ENCODE measurements at regions not wholly inside any gene's neighbourhood (a gene's known extent, or its start where the extent isn't known, plus 50 kb on each side); places are given as distances from the start of the nearest gene placed in this dataset.

DNA sequence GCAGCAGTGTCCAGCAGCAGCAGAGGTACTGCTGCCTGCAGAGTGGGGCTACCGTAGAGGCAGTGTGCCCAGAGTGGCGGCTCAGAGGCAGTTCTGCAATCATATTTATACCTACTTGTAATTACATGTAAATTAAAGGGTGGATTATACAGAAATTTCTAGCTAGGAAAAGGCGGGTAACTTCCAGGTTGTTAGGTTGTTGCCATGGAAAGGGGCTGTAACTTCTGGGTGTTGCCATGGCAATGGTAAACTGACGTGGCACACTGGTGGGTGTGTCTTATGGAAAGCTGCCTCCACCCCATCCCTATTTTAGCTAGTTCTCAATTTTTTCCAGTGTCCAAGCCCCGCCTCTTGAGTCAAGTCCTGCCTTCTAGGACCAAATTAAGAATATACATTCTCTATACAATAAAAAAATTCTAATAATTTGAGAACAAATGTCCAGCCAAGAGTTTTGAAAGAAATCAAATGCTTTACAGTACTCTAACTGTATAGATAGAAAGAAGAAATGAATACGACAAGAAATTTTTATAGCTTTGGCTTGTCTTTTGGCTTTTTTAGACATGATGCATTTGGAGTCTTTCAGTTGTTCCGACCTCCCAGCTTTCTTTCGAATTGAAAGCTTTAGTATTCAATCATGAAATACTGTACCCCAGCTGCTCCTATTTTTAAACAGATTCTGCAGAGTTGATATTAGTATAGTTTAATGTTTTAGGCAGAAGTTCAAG lies 816.6 kb downstream of the DIAPH3 start:
- no peak overlapping the region for H3K4me3 ChIP-seq (replicated peaks; ENCODE audit: insufficient read depth, low read length)
- DNase-seq (ENCODE audit: low read depth in 1 of 2, low spot score in 1 of 2), result no peak
- TF ChIP-seq REST (IDR thresholded peaks at IDR 0.05; ENCODE audit: insufficient replicate concordance, low read depth) (no peak), POLR2AphosphoS5 (IDR thresholded peaks at IDR 0.05; ENCODE audit: low read depth) (no peak), GABPA (IDR thresholded peaks at IDR 0.05; ENCODE audit: low read depth) (no peak), SPI1 (IDR thresholded peaks at IDR 0.05; ENCODE audit: borderline replicate concordance, low read depth) (no peak), CTCF (IDR thresholded peaks at IDR 0.05; ENCODE audit: insufficient read depth, low read length) (no peak)

DNA sequence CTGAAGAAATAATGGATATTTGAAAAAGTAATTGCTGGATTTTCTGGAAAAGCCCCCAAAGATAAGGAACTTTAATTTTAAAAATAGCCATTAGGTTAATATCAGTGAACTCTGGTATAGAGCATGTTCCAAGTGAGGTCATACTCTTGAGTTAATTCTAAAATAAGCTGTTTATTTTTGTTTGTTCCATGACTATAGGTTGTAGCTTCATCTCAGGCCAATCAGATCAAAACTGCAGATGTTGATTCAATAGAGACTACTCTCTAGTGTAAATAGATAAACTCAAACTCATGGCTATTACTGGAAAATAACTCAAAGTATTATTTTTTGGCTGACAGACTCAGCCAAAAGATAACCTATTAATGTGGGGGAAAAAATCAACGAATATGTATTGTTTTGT lies 815.1 kb downstream of the DIAPH3 start:
- TF ChIP-seq REST (IDR thresholded peaks at IDR 0.05; ENCODE audit: insufficient replicate concordance, low read depth) (no peak), CTCF (IDR thresholded peaks at IDR 0.05; ENCODE audit: insufficient read depth, low read length) (no peak), POLR2AphosphoS5 (IDR thresholded peaks at IDR 0.05; ENCODE audit: low read depth) (no peak), GABPA (IDR thresholded peaks at IDR 0.05; ENCODE audit: low read depth) (no peak), SPI1 (IDR thresholded peaks at IDR 0.05; ENCODE audit: borderline replicate concordance, low read depth) (no peak)
- no peak overlapping the region for H3K4me3 ChIP-seq (replicated peaks; ENCODE audit: insufficient read depth, low read length)
- DNase-seq (ENCODE audit: low read depth in 1 of 2, low spot score in 1 of 2), result no peak
- no peak overlapping the region for H3K27ac ChIP-seq (replicated peaks)
- no peaks in the 10 kb centered on the region for H3K27me3 ChIP-seq (ENCODE audit: insufficient read depth, poor library complexity, severe bottlenecking)

More for the DNA sequence above, 816.6 kb downstream of the DIAPH3 start:
- Histone ChIP-seq H3K27me3 (ENCODE audit: insufficient read depth, poor library complexity, severe bottlenecking) (no peaks in the 10 kb centered on the region), H3K27ac (replicated peaks) (no peak overlapping the region)

GRCh38 chr13:59352600-59352999 lies 811.1 kb downstream of the DIAPH3 start:
- TF ChIP-seq POLR2AphosphoS5 (IDR thresholded peaks at IDR 0.05; ENCODE audit: low read depth), result no peak
- no peaks in the 10 kb centered on the region for H3K27me3 ChIP-seq (ENCODE audit: insufficient read depth, poor library complexity, severe bottlenecking)
- DNase-seq (ENCODE audit: low read depth in 1 of 2, low spot score in 1 of 2), result no peak
- no peak overlapping the region for H3K27ac ChIP-seq (replicated peaks)
- no peak overlapping the region for H3K4me3 ChIP-seq (replicated peaks; ENCODE audit: insufficient read depth, low read length)

GRCh38 chr13:59354665-59355369 lies 808.9 kb downstream of the DIAPH3 start:
- TF ChIP-seq GABPA (IDR thresholded peaks at IDR 0.05; ENCODE audit: low read depth) (no peak), SPI1 (IDR thresholded peaks at IDR 0.05; ENCODE audit: borderline replicate concordance, low read depth) (peak; percentile 60)
- Histone ChIP-seq H3K27me3 (ENCODE audit: insufficient read depth, poor library complexity, severe bottlenecking) (no peaks in the 10 kb centered on the region), H3K27ac (replicated peaks) (no peak overlapping the region), H3K4me3 (replicated peaks; ENCODE audit: insufficient read depth, low read length) (no peak overlapping the region)
- DNase-seq (ENCODE audit: low read depth in 1 of 2, low spot score in 1 of 2), result peak in 1 of 2 experiments; percentile 19

Data from HL-60 (cell line).